IgD-negative memory B cell (primary cell): ENCODE measurements at regions not wholly inside any gene's neighbourhood (a gene's known extent, or its start where the extent isn't known, plus 50 kb on each side); places are given as distances from the start of the nearest gene placed in this dataset.
"Not testable (repeated sequence)": the region's sequence is repeated elsewhere in the genome, so short reads cannot be mapped to it uniquely, and the experiment has no call there.

ENCODE experiments used
- H3K27ac Mint-ChIP-seq, 3 donors: one replicate each; pipeline ENCODE4 v1.8.0; 2020 to 2022; ENCODE audit warnings: mild to moderate bottlenecking in 3 of 3, mixed read lengths in 3 of 3, moderate library complexity in 1 of 3
- H3K27me3 Mint-ChIP-seq: one replicate; pipeline ENCODE4 v1.8.0; 2021; ENCODE audit warnings: mixed read lengths
- H3K36me3 Mint-ChIP-seq: one replicate; pipeline ENCODE4 v1.8.0; 2020; ENCODE audit warnings: mild to moderate bottlenecking, mixed read lengths
- H3K4me1 Mint-ChIP-seq, 3 donors: one replicate each; pipeline ENCODE4 v1.8.0; 2020 to 2022; ENCODE audit warnings: mixed read lengths in 3 of 3, mild to moderate bottlenecking in 1 of 3
- H3K4me3 Mint-ChIP-seq, 4 donors: one replicate each; pipeline ENCODE4 v1.8.0; 2020 to 2022; ENCODE audit warnings: mild to moderate bottlenecking in 4 of 4, mixed read lengths in 4 of 4, moderate library complexity in 3 of 4
- H3K9me3 Mint-ChIP-seq, 3 donors: one replicate each; pipeline ENCODE4 v1.8.0; 2020 to 2021; ENCODE audit warnings: mixed read lengths in 3 of 3, mild to moderate bottlenecking in 1 of 3

DNA sequence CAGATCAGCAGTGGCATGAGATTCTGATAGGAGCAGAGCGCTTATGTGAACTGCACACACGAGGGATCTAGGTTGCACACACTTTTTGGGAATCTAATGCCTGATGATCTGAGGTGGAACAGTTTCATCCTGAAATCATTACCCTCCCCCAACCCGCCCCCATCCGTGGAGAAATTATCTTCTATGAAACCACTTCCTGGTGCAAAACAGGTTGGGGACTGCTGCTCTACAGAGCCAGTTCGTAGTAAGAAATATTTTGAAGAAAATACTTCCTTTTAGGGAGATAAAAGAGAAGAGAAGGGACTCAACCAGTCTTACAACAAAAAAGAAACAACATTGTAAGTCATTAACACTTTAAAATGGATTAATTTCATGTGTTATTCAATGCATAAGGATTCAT, 1308.2 kb downstream of the GATA3 start:
- peaks cover 0 to 3% (median 0%) of the 10 kb centered on the region in 3 donors for H3K9me3 Mint-ChIP-seq
- no peak overlapping the region for H3K4me3 Mint-ChIP-seq
- H3K27me3 Mint-ChIP-seq: no peaks in the 10 kb centered on the region
- H3K36me3 Mint-ChIP-seq: no peaks in the 10 kb centered on the region
- H3K27ac Mint-ChIP-seq: no peak overlapping the region
- H3K4me1 Mint-ChIP-seq: no peaks in the 10 kb centered on the region

DNA sequence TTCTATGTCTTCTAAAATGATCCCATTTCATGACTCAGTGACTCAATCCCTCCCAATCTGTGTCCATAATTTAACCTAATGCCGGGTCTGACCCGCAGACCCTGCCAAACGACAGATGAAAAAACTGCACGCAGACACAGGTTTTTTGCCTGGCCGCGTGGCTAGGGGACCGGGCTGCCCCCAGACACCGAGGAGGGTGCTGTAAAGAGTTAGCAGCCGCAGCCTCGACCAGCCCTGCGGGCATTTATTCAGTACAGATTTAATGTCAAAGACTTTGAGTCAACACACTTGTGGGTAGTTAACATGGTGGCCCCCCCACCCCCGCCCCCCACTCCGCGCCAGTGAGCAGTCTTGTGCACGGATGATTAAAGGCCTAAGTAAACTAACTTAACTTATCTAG, 1324.7 kb downstream of the GATA3 start:
- peaks cover 0 to 4% (median 4%) of the 10 kb centered on the region in 3 donors for H3K9me3 Mint-ChIP-seq
- H3K36me3 Mint-ChIP-seq: no peaks in the 10 kb centered on the region
- no peaks in the 10 kb centered on the region for H3K27me3 Mint-ChIP-seq
- no peaks in the 10 kb centered on the region for H3K4me1 Mint-ChIP-seq
- H3K4me3 Mint-ChIP-seq: no peak overlapping the region
- no peak overlapping the region for H3K27ac Mint-ChIP-seq

DNA sequence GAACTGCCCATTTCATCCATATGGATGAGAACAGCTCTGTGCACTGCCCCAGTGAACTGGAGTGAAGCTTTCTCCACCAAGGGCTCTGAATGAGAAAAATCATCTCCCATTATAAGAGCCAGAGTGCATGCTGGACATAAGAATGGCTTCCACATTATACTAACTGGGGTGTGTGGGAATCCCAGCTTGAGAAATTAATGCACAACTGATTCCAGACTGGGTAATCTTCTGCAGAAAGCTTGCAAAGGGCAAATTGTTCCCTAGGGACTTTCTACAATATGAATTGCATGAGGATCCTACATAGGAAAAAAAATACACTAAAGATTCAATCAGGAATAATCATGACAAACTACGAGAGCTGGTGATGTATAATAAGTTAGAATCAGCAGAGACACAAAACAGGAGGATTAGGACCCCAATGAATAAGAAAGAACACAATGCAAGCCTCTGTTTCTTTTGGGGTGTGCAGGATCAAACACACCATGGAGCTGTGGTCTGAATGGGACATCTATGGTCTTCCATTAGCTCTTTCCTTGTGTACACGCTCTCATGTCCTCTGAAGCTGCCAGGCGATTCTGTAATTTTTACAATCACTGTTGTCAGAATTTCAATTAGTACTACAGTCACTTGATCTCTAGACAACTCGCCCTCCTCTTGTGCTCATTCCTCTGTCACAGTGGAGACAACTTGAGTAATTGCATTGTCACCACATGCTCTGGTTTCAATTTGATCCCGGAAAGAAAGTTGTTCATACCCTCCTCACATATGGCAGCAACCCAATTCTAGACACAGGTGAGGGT, 1327.4 kb downstream of the GATA3 start:
- H3K9me3 Mint-ChIP-seq: peaks cover 0 to 4% (median 4%) of the 10 kb centered on the region in 3 donors
- H3K4me3 Mint-ChIP-seq: no peak overlapping the region
- no peaks in the 10 kb centered on the region for H3K4me1 Mint-ChIP-seq
- no peaks in the 10 kb centered on the region for H3K27me3 Mint-ChIP-seq
- no peaks in the 10 kb centered on the region for H3K36me3 Mint-ChIP-seq
- no peak overlapping the region for H3K27ac Mint-ChIP-seq

DNA sequence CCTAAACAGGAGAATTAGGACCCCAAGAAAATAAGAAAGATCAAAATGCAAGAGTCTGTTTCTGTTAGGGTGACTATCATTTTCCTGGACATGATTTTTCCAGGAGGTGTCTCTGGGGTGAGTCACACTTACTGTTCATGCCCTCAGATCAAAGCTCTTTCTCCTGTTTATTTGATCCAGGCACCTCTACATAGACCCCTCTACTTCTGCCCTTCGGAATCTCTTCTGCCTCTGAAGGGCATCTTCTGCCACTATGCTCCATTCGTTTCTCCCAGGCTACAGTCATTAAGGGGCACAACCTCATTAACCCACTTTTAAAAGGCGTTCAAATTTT, 1328.0 kb downstream of the GATA3 start:
- Mint-ChIP-seq H3K27me3 (no peaks in the 10 kb centered on the region), H3K9me3 (peaks cover 0 to 4% (median 4%) of the 10 kb centered on the region in 3 donors), H3K36me3 (no peaks in the 10 kb centered on the region), H3K4me3 (no peak overlapping the region), H3K27ac (no peak overlapping the region), H3K4me1 (no peaks in the 10 kb centered on the region)

DNA sequence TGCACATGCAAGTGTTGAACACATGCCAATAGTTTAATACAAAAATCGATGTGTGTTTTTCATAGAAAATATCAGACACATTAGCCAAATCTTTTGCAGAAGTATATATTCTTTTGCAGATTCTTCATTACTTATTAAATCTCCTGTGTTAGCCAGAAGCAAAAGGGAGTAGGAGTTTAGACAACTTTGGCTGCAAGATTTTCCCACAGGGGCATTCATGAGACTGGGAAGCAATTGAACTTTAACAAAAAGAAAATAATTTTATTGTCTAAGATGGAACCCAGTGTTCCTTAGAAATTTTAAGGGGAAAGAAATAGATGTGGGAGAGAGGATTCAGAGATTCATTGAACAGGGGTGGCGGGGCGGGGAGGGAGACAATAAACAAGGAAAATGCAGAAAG, 1336.0 kb downstream of the GATA3 start:
- Mint-ChIP-seq H3K36me3 (no peaks in the 10 kb centered on the region), H3K4me3 (no peak overlapping the region)

DNA sequence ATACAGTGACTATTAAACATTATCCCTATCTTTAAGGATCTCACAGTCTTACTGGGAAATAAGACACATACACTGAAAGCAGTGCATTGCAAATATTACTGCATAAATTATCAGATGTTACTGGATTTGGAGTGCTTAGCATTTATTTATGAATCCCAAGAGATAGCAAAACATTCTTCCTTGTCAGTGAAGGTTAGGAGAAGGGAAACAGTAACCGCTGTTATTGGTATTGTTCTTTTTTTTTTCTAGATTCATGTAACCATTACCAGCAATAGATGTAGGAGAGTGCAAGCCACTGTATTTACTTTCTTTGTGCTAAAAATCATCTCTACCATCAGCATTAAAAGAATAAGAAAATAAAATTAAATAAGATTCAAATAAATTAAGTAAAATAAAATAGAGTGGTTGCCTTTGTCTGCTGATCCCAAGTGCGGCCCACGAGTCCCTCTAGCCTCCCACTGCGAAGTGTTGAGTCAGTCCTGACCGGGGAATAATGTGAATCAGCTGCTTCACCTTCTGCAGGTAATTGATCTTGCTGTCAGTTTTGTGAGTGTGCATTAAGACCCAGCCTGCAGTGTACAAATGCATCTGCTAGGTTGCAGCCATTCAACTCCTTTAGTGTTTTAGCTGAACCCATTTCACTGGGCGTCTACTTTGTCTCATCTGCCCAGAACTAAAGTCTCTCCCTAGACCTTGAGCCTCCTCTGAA, 1344.9 kb downstream of the GATA3 start:
- no peaks in the 10 kb centered on the region for H3K36me3 Mint-ChIP-seq
- no peak overlapping the region for H3K27ac Mint-ChIP-seq
- H3K9me3 Mint-ChIP-seq: peaks cover 0 to 3% (median 0%) of the 10 kb centered on the region in 3 donors
- H3K4me3 Mint-ChIP-seq: no peak overlapping the region
- H3K27me3 Mint-ChIP-seq: no peaks in the 10 kb centered on the region
- H3K4me1 Mint-ChIP-seq: no peaks in the 10 kb centered on the region

More for the DNA sequence above, 1336.0 kb downstream of the GATA3 start:
- H3K27ac Mint-ChIP-seq: no peak overlapping the region
- H3K27me3 Mint-ChIP-seq: no peaks in the 10 kb centered on the region
- H3K9me3 Mint-ChIP-seq: peaks cover 0 to 7% (median 2%) of the 10 kb centered on the region in 3 donors
- H3K4me1 Mint-ChIP-seq: no peaks in the 10 kb centered on the region

DNA sequence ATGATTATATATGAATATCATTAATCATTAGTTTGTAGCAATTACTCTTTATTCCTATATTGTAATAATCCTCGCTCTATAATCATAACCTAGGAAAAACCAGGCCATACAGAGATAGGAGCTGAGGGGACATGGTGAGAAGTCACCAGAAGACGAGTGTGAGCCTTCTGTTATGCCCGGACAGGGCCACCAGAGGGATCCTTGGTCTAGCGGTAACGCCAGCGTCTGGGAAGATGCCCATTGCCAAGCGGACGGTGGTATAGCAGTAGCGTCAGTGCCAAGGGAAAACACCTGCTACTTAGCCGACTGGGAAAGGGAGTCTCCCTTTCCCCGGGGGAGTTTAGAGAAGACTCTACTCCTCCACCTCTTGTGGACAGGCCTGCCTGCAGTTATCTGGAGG, 1347.6 kb downstream of the GATA3 start:
- H3K27ac Mint-ChIP-seq, H3K4me3 Mint-ChIP-seq, H3K9me3 Mint-ChIP-seq, H3K27me3 Mint-ChIP-seq, H3K36me3 Mint-ChIP-seq, H3K4me1 Mint-ChIP-seq: not testable (repeated sequence)

DNA sequence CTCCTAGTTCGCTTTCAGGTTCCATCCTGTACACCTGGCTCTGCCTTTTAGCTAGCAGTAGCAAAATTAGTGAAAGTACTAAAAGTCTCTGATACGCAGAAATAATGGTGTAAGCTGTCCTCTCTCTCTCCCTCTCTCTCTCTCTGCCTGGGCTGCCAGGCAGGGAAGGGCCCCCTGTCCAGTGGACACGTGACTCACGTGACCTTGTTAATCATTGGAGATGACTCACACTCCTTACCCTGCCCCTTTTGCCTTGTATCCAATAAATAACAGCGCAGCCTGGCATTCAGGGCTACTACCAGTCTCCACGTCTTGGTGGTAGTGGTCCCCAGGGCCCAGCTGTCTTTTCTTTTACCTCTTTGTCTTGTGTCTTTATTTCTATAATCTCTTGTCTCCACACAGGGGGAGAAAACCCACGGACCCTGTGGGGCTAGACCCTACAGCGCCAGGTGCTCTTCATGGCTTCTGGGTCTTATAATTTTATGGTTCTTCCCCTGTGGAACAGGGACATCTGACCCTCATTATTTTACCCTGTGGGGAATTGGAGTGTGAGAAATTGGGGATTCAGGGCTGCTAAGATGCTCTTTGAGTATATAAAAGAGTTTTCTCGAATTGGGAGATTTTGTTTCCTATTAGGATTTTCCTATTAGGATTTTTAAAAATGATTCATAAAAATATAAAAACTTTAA, 1348.2 kb downstream of the GATA3 start:
- not testable (repeated sequence) for H3K4me1 Mint-ChIP-seq, H3K36me3 Mint-ChIP-seq, H3K4me3 Mint-ChIP-seq, H3K9me3 Mint-ChIP-seq, H3K27me3 Mint-ChIP-seq, H3K27ac Mint-ChIP-seq

DNA sequence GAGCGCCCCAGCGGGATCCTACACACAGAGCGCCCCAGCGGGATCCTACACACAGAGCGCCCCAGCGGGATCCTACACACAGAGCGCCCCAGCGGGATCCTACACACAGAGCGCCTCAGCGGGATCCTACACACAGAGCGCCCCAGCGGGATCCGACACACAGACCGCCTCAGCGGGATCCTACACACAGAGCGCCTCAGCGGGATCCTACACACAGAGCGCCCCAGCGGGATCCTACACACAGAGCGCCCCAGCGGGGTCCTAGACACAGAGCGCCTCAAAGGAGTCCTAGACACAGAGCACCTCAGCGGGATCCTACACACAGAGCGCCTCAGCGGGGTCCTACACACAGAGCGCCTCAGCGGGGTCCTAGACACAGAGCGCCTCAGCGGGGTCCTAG, 1352.7 kb downstream of the GATA3 start:
- not testable (repeated sequence) for H3K27me3 Mint-ChIP-seq, H3K4me1 Mint-ChIP-seq, H3K36me3 Mint-ChIP-seq, H3K4me3 Mint-ChIP-seq, H3K27ac Mint-ChIP-seq, H3K9me3 Mint-ChIP-seq

DNA sequence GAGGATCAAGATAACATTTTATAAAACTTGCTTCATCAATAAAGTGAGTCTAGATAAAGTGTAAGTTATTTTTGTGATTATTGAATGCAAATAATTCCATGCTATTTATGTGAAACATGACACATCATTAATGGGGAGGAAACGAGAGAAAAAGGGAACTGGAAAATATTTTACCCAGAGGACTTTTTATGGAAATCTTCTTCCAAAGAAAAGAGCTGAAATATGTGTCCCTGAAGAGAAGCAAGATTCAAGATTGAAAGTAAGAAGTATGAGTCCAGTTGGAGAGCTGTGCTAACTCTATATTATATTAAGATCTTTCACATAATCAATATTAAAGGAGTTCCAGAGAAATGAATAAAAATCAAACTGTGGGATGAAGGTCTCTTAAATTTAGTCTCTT, 1361.8 kb downstream of the GATA3 start:
- H3K27me3 Mint-ChIP-seq: no peaks in the 10 kb centered on the region

DNA sequence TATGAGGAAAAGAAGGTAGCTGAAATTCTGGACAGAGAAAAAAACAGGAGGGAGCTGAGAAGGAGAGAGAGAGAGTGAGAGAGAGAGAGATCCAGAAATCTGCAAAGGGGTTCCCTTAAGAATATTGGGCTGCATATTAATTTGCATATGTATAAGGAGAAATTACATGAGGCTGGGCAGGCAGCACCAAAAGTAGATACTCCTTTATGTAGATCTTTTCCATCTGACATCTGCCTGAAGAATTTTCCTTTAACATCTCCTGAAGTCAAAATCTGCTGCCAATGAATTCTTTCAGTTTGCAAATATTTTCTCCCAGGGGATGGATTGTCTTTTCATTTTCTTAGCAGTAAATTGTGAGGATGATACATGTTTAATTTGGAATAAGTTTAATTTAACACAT, 1365.3 kb downstream of the GATA3 start:
- Mint-ChIP-seq H3K27ac (no peak overlapping the region), H3K9me3 (peaks cover 3 to 9% (median 8%) of the 10 kb centered on the region in 3 donors), H3K4me3 (no peak overlapping the region), H3K36me3 (no peaks in the 10 kb centered on the region), H3K27me3 (no peaks in the 10 kb centered on the region), H3K4me1 (no peaks in the 10 kb centered on the region)

More for the DNA sequence above, 1361.8 kb downstream of the GATA3 start:
- Mint-ChIP-seq H3K4me1 (no peaks in the 10 kb centered on the region), H3K4me3 (no peak overlapping the region), H3K9me3 (peaks cover 3 to 7% (median 3%) of the 10 kb centered on the region in 3 donors), H3K36me3 (no peaks in the 10 kb centered on the region), H3K27ac (no peak overlapping the region)

DNA sequence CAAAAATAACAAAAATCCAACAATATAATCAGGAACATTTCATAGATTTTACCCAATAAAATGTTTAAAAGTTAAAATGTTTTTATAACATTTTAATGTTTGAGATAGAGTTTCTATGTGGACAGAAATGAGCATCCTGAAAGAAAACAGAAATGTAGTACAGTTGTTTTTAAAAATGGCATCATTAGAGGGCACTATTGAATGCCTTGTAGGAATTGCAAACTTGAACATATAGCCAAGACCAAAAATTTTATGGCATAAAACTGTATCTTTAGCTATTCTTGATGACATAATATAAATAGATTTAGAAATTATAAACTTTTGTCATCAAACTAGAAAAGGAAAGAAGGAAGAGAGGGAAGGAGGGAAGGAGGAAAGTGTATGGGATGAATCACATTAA, 1372.7 kb downstream of the GATA3 start:
- no peaks in the 10 kb centered on the region for H3K27me3 Mint-ChIP-seq
- no peak overlapping the region for H3K27ac Mint-ChIP-seq
- H3K4me1 Mint-ChIP-seq: no peaks in the 10 kb centered on the region
- H3K4me3 Mint-ChIP-seq: no peak overlapping the region
- H3K9me3 Mint-ChIP-seq: peaks cover 6 to 22% (median 9%) of the 10 kb centered on the region in 3 donors
- H3K36me3 Mint-ChIP-seq: no peaks in the 10 kb centered on the region

DNA sequence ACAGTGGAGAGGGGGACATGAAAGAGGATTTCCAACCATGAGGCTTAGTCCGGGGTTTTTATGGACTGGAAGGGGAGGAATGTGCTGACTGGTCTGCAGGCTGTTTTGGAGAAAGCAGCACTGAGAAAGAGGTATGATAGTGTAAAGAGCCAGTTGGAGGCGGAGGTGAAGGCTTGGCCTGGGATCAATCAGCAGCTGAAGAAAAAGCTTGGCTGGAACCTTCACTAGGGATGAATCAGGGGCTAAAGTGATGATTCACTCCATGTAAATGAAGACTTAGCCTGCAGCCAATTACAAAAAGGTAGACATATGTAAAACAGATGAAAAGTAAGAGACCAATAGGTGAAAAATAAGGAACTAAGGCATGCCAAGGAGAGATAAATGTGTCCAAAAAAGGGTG, 1382.6 kb downstream of the GATA3 start:
- Mint-ChIP-seq H3K4me1 (no peaks in the 10 kb centered on the region), H3K9me3 (peaks cover 0 to 8% (median 3%) of the 10 kb centered on the region in 3 donors), H3K27ac (no peak overlapping the region), H3K36me3 (no peaks in the 10 kb centered on the region), H3K4me3 (no peak overlapping the region), H3K27me3 (no peaks in the 10 kb centered on the region)

DNA sequence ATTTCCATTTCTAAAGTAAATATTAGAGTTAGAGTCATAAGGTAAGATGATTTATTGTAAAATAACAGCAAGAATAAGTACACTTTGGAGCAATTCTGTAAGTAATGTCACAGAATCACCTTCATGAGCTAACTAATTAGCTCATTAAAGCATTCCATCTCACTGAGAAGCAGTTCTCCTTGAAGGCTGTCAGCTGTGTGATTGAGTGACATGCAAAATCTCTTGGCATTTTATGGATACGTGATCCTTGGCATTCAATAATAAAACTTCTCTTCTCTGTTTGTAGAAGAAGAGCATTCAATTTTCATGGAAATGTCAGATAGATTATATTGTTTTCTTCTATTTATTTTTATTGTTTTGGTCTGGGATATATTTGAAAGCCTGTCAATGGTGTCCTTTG, 1389.3 kb downstream of the GATA3 start:
- Mint-ChIP-seq H3K4me3 (no peak overlapping the region), H3K4me1 (no peaks in the 10 kb centered on the region), H3K27ac (no peak overlapping the region)

DNA sequence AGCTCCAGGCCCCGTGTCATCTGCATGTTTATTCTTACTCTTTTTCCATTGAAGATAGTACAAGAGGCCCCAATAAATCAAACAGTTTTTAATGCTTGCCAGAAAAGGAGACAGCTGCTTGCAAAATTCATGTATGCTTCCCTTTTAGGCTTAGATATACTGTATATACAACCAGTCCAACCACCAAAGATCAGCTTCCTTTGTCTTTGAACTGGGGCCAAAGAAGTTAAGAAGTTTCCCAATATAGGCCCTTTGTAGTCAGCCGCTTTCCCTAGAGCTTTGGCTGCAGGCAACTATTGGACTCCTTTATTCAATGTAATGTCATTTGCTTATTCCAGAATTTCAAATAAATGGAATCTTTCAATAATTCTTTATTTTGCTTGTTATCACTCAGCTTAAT, 1395.0 kb downstream of the GATA3 start:
- H3K27me3 Mint-ChIP-seq: no peaks in the 10 kb centered on the region
- H3K4me3 Mint-ChIP-seq: no peak overlapping the region
- H3K4me1 Mint-ChIP-seq: no peaks in the 10 kb centered on the region
- H3K36me3 Mint-ChIP-seq: no peaks in the 10 kb centered on the region
- peaks cover 0 to 14% (median 4%) of the 10 kb centered on the region in 3 donors for H3K9me3 Mint-ChIP-seq
- no peak overlapping the region for H3K27ac Mint-ChIP-seq

More for the DNA sequence above, 1389.3 kb downstream of the GATA3 start:
- no peaks in the 10 kb centered on the region for H3K36me3 Mint-ChIP-seq
- no peaks in the 10 kb centered on the region for H3K27me3 Mint-ChIP-seq
- peaks cover 0 to 8% (median 2%) of the 10 kb centered on the region in 3 donors for H3K9me3 Mint-ChIP-seq
